GM12865 (cell line): ENCODE measurements at regions not wholly inside any gene's neighbourhood (a gene's known extent, or its start where the extent isn't known, plus 50 kb on each side); places are given as distances from the start of the nearest gene placed in this dataset.

Experiments
- DNase-seq: peaks from one replicate; pipeline ENCODE4 v3.0.0; 2010; ENCODE audit warnings: low read depth
- H3K4me3 ChIP-seq: 2 replicates; pipeline ENCODE4 v1.5.1; 2011; ENCODE audit warnings: mild to moderate bottlenecking, low read depth, low read length, control low read depth
- TF ChIP-seq, protein P1 (sequence below): IDR thresholded peaks from 2 replicates; pipeline ENCODE4 v1.5.1; 2011; ENCODE audit warnings: low read length, control low read depth, low read depth, inconsistent platforms; ENCODE audit not compliant: insufficient read depth; ENCODE audit errors: missing control alignments

DNA sequence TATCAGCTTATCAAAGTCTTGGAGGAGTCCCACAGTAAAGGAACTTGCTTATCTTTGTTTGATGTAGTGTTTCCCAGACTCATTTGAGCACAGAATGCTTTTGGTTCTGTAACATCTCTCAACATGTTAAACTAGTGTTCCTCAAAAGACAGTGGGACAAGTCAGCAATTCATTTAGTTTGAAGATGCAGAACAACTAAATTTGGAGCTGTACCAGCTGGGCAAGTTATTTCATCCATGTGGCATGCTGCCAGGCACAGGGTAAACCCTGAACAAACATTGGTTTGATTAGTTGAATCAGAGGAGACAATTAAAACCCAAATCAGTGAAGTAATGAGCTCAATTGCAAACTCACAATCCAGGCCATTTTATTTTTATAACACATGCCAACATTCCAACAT, 141.2 kb downstream of the CSNK2A3 start:
- no peak overlapping the region for H3K4me3 ChIP-seq
- DNase-seq = no peak
- TF ChIP-seq, protein P1, sequence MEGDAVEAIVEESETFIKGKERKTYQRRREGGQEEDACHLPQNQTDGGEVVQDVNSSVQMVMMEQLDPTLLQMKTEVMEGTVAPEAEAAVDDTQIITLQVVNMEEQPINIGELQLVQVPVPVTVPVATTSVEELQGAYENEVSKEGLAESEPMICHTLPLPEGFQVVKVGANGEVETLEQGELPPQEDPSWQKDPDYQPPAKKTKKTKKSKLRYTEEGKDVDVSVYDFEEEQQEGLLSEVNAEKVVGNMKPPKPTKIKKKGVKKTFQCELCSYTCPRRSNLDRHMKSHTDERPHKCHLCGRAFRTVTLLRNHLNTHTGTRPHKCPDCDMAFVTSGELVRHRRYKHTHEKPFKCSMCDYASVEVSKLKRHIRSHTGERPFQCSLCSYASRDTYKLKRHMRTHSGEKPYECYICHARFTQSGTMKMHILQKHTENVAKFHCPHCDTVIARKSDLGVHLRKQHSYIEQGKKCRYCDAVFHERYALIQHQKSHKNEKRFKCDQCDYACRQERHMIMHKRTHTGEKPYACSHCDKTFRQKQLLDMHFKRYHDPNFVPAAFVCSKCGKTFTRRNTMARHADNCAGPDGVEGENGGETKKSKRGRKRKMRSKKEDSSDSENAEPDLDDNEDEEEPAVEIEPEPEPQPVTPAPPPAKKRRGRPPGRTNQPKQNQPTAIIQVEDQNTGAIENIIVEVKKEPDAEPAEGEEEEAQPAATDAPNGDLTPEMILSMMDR = no peak

DNA sequence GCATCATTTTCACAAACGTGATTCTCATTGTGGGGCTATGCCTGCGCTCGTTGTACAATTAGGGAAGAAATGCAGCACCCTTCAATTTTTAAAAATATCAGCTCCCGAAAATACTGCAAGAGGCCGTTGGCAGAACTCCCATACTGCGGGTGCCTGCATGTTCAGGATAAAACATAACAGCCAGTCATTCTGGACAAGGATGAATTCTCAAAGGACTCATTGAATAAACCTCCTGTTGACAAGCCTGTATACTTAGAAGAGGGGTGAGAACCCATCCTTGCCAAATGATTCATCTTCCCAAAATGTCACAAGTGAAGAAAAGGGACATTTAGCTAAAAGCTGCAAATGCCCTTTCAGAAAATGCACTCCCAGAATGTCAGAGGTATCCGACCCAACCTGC, 141.9 kb downstream of the CSNK2A3 start:
- TF ChIP-seq, protein P1 = no peak
- no peak for DNase-seq
- no peak overlapping the region for H3K4me3 ChIP-seq

DNA sequence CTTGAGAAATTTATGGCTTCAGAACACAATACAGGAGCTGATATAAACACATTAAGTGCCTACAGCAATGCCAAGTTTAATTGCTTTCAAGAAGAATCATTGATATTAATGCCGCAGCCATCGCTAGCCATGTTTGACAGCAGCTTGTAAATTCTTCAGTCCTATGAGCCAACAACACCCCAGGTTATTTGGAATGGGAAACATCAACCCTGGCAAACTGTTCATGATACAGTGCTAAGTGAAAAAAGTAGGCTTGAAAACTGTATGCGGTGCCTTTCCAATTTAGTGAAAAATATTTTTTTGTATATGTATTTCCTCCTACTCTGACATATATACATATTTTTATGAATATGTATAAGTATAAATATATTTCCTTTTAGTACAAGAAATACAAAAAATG, 142.6 kb downstream of the CSNK2A3 start:
- TF ChIP-seq, protein P1 = no peak
- no peak overlapping the region for H3K4me3 ChIP-seq
- DNase-seq = no peak

DNA sequence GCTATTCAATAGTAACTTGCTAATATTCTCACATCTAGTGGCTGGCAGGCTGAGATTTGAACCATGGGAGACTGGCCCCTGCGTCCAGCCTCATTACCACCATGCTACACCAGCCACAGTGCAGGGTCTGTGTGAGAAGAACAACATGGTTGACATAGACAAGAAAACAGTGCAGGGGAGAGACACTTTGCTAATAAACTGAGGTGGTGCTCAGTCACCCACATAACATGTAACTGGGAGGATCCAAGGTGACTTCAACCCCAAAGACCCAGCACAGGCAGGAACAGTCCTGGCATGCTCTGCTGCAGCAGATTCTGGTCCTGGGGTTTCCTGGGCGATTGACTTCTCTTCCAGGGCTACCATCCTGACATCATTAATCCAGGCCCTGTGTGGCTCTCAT, 143.1 kb downstream of the CSNK2A3 start:
- no peak for DNase-seq
- H3K4me3 ChIP-seq = no peak overlapping the region
- TF ChIP-seq, protein P1 = no peak

DNA sequence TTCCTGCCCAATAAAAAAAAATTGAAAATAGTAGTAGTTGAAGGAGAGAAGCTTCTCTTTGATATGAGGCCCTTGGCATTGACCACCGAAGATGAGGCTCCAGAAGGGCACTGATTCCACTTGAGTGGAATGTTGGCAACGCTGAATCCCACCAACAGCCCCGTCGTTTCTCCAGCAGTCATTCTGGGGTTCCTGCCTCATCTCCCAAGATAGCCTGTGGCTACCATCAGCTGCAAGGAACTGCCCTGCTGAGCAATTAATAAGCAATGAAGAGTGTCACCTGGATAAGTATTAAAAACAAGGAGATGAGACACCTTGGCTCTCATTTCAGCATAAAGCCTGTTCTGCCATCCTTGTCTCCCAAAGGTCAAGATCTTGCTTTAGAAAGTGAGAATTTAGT, 144.1 kb downstream of the CSNK2A3 start:
- TF ChIP-seq, protein P1 = no peak
- no peak for DNase-seq
- no peak overlapping the region for H3K4me3 ChIP-seq

DNA sequence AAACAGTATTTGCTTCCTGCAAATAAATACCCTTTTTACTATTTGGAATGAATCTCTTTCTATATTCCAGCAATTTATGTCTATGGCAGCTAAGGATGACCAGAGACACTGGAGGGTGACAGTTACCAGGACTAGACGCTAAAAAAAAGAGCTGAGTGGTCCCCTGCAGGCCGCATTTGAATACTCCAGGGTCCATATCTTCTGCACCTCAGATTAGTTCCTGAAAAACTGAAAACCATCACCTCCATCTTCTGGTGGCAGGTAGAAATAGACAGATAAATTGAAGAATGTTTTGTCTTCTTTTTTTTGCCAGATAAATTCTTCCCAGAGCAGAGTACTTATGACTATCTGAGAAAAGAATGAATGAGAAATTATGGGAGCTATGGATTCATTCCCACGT, 145.6 kb downstream of the CSNK2A3 start:
- no peak overlapping the region for H3K4me3 ChIP-seq
- DNase-seq = peak; percentile 24
- TF ChIP-seq, protein P1 = peak; percentile 11

DNA sequence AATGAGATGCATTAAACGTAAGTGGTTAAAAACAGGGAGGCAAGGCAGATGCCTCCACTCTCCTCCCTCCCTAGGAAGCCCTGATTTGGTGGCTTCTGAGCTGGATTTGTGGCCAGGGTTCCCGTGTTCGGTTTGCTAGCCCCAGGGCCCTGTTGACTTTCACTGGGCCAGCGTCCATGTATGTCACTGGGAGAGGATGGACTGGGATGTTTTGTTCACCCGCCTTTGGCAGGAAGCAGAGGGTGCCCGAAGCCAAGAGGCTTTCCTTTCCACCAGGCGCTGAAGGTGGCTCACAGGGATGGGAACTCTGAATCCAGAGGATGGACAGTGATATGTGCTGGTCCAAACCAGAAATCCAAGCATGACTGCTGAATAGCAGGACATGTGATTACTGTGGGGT, 146.6 kb downstream of the CSNK2A3 start:
- TF ChIP-seq, protein P1 = no peak
- DNase-seq = no peak
- no peak overlapping the region for H3K4me3 ChIP-seq
